Endodermal cell (in vitro differentiated cells): ENCODE measurements at regions not wholly inside any gene's neighbourhood (a gene's known extent, or its start where the extent isn't known, plus 50 kb on each side); places are given as distances from the start of the nearest gene placed in this dataset.

Source experiments
- DNase-seq: peaks from one replicate; pipeline ENCODE4 v3.0.0-alpha.2; 2017
- H3K27ac ChIP-seq: 2 replicates; pipeline ENCODE4 v1.5.1; 2013; ENCODE audit warnings: mild to moderate bottlenecking, low read depth, low read length, moderate library complexity
- H3K27me3 ChIP-seq: 2 replicates; pipeline ENCODE4 v1.6.1; 2013; ENCODE audit warnings: mild to moderate bottlenecking, low read length, moderate library complexity; ENCODE audit not compliant: insufficient read depth, control insufficient read depth, poor library complexity, severe bottlenecking
- H3K36me3 ChIP-seq: 2 replicates; pipeline ENCODE4 v1.7.0; 2013; ENCODE audit warnings: mild to moderate bottlenecking, low read length, moderate library complexity; ENCODE audit not compliant: control insufficient read depth, insufficient read depth
- H3K4me1 ChIP-seq: one replicate; pipeline ENCODE4 v1.7.0; 2013; ENCODE audit warnings: low read length; ENCODE audit not compliant: control insufficient read depth, insufficient read depth
- H3K4me3 ChIP-seq: 2 replicates; pipeline ENCODE4 v1.5.1; 2013; ENCODE audit warnings: mild to moderate bottlenecking, low read length, moderate library complexity
- H3K9ac ChIP-seq: 2 replicates; pipeline ENCODE4 v1.6.1; 2013; ENCODE audit warnings: mild to moderate bottlenecking, low read length, moderate library complexity; ENCODE audit not compliant: poor library complexity, severe bottlenecking; ENCODE audit errors: extremely low read depth
- H3K9me3 ChIP-seq: 2 replicates; pipeline ENCODE4 v1.6.1; 2013; ENCODE audit warnings: mild to moderate bottlenecking, low read length, moderate library complexity; ENCODE audit not compliant: control insufficient read depth
- H3K27ac Mint-ChIP-seq: 2 replicates; pipeline ENCODE4 v1.8.0; 2020; ENCODE audit warnings: mixed read lengths
- H3K27me3 Mint-ChIP-seq: 2 replicates; pipeline ENCODE4 v1.8.0; 2021; ENCODE audit warnings: mild to moderate bottlenecking, mixed read lengths; ENCODE audit not compliant: insufficient read depth
- H3K36me3 Mint-ChIP-seq: 2 replicates; pipeline ENCODE4 v1.8.0; 2020; ENCODE audit warnings: low read depth, mixed read lengths
- H3K4me1 Mint-ChIP-seq: 2 replicates; pipeline ENCODE4 v1.8.0; 2020; ENCODE audit warnings: mixed read lengths
- H3K4me3 Mint-ChIP-seq: 2 replicates; pipeline ENCODE4 v1.8.0; 2020; ENCODE audit warnings: mild to moderate bottlenecking, moderate library complexity, mixed read lengths
- H3K9me3 Mint-ChIP-seq: 2 replicates; pipeline ENCODE4 v1.8.0; 2020; ENCODE audit warnings: mild to moderate bottlenecking, mixed read lengths
- WGBS, 2 experiments: methylation state at CpG; one replicate each; pipeline versions ENCODE4 v1.1.5 to v1.1.7; 2013; ENCODE audit warnings: missing lambda C conversion rate in 2 of 2, mixed read lengths in 1 of 2; ENCODE audit not compliant: insufficient coverage in 1 of 2, insufficient read length in 1 of 2; 5-methylcytosine and 5-hydroxymethylcytosine counted together
- TF ChIP-seq, protein P1 (sequence below): fragments of 200-600 bp; sonication (generic); conservative IDR thresholded peaks from 2 replicates; pipeline ENCODE4 v1.5.0; 2021; ENCODE audit warnings: antibody characterized with exemption, mild to moderate bottlenecking

DNA sequence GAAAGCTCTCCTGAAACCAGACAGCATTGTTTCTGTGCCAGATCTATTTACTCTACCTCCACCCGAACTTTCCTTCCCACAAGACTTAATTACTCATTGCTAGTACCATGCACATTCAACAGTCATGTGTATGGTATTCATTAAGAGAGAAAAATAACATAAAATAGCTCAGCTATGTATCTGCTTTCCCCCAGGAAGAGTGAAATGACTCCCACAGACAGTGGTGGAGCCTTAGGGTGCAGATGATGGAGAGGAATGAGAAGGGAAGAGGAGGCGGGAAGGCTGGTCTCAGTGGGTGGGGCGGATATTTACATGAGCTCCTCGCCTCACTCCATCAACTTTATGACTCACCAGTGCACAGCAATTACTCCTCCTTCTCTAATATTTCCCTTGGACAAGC lies 724.5 kb downstream of the EPHA4 start:
- Histone ChIP-seq H3K4me1 (no peaks in the 10 kb centered on the region), H3K36me3 (no peaks in the 10 kb centered on the region), H3K27ac (no peak overlapping the region), H3K9me3 (peaks cover 13% of the 10 kb centered on the region), H3K4me3 (no peak overlapping the region), H3K27me3 (no peaks in the 10 kb centered on the region), H3K9ac (no peak overlapping the region)
- Mint-ChIP-seq H3K27ac (no peak overlapping the region), H3K36me3 (no peaks in the 10 kb centered on the region), H3K4me3 (no peak overlapping the region), H3K9me3 (peaks cover 5% of the 10 kb centered on the region), H3K4me1 (peaks cover 10% of the 10 kb centered on the region), H3K27me3 (no peaks in the 10 kb centered on the region)
- WGBS, 2 experiments = 88% methylated on average over 2 of the region's 4 CpGs; no CpG with 5 or more reads in 1 of the 2 experiments
- no peak for DNase-seq
- TF ChIP-seq, protein P1, sequence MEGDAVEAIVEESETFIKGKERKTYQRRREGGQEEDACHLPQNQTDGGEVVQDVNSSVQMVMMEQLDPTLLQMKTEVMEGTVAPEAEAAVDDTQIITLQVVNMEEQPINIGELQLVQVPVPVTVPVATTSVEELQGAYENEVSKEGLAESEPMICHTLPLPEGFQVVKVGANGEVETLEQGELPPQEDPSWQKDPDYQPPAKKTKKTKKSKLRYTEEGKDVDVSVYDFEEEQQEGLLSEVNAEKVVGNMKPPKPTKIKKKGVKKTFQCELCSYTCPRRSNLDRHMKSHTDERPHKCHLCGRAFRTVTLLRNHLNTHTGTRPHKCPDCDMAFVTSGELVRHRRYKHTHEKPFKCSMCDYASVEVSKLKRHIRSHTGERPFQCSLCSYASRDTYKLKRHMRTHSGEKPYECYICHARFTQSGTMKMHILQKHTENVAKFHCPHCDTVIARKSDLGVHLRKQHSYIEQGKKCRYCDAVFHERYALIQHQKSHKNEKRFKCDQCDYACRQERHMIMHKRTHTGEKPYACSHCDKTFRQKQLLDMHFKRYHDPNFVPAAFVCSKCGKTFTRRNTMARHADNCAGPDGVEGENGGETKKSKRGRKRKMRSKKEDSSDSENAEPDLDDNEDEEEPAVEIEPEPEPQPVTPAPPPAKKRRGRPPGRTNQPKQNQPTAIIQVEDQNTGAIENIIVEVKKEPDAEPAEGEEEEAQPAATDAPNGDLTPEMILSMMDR = no peak

DNA sequence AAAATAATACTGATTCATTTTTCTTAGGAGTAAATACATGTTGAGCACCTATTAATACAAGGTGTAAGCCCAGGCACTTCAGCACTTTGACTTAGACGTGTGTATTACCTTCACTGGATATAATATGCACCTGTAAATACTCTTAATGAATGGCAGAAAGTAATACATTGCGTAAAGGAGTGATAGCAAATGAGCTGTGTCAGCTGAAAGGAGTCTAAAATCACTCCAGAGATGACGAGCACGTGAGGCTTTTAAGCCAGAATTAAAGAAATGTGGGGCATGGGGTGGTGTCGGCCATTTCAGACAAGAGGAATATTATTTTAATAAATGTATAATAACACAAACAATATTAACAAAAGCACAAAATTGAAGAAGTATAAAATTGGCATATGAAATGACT lies 722.7 kb downstream of the EPHA4 start:
- WGBS, 2 experiments = 96 to 100% methylated on average over 1 to 4 of the region's 5 CpGs
- peaks cover 13% of the 10 kb centered on the region for H3K9me3 ChIP-seq
- H3K9ac ChIP-seq = no peak overlapping the region
- TF ChIP-seq, protein P1 = no peak
- no peaks in the 10 kb centered on the region for H3K36me3 ChIP-seq
- DNase-seq = no peak
- H3K4me3 Mint-ChIP-seq = no peak overlapping the region
- H3K4me1 Mint-ChIP-seq = peaks cover 10% of the 10 kb centered on the region
- H3K4me3 ChIP-seq = peak overlapping the region; percentile 30
- H3K36me3 Mint-ChIP-seq = no peaks in the 10 kb centered on the region
- H3K27me3 ChIP-seq = no peaks in the 10 kb centered on the region
- no peak overlapping the region for H3K27ac ChIP-seq
- H3K9me3 Mint-ChIP-seq = peaks cover 5% of the 10 kb centered on the region
- H3K4me1 ChIP-seq = no peaks in the 10 kb centered on the region
- H3K27ac Mint-ChIP-seq = no peak overlapping the region
- no peaks in the 10 kb centered on the region for H3K27me3 Mint-ChIP-seq

DNA sequence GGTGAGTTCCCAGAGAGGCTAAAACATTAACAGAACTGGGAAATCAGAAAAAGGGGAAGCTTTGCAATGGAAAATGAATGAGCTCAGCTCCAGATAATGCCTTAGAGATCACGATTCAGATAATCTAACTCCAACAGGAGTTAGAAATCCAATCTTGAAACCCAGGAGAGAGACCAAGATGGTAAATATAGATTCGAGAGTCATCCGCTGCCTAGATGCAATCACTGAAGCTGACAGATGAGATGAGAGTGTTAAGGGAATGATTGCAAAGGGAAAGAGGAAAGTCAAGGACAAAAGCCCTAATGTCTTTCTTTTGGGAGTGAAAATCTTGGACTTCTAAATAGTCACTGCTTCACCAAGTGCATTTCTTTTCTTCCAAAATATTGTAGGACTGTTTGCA lies 722.0 kb downstream of the EPHA4 start:
- H3K4me3 ChIP-seq = peak overlapping the region; percentile 15
- DNase-seq = no peak
- H3K4me1 ChIP-seq = no peaks in the 10 kb centered on the region
- H3K27me3 Mint-ChIP-seq = no peaks in the 10 kb centered on the region
- H3K9me3 Mint-ChIP-seq = peaks cover 5% of the 10 kb centered on the region
- H3K36me3 ChIP-seq = no peaks in the 10 kb centered on the region
- peaks cover 6% of the 10 kb centered on the region for H3K4me1 Mint-ChIP-seq
- no peaks in the 10 kb centered on the region for H3K36me3 Mint-ChIP-seq
- no peaks in the 10 kb centered on the region for H3K27me3 ChIP-seq
- TF ChIP-seq, protein P1 = no peak
- no peak overlapping the region for H3K27ac Mint-ChIP-seq
- no peak overlapping the region for H3K27ac ChIP-seq
- H3K9ac ChIP-seq = no peak overlapping the region
- no peak overlapping the region for H3K4me3 Mint-ChIP-seq
- H3K9me3 ChIP-seq = peaks cover 13% of the 10 kb centered on the region
- WGBS, 2 experiments = 80 to 85% methylated on average over 3 of the region's 3 CpGs
